ENCODE measurements at regions not wholly inside any gene's neighbourhood (a gene's known extent, or its start where the extent isn't known, plus 50 kb on each side); places are given as distances from the start of the nearest gene placed in this dataset.
"Not testable (repeated sequence)": the region's sequence is repeated elsewhere in the genome, so short reads cannot be mapped to it uniquely, and the experiment has no call there.

GRCh38 chr3:16687221-16687620, 82.0 kb upstream of the DAZL start:
- peaks cover 3% of the 10 kb centered on the region for H3K9me3 Mint-ChIP-seq
- POLR2A ChIA-PET = no interaction called here
- no peaks in the 10 kb centered on the region for H3K36me3 Mint-ChIP-seq (ENCODE audit: low read depth)
- no peak overlapping the region for H3K27ac Mint-ChIP-seq
- H3K4me3 Mint-ChIP-seq = no peak overlapping the region
- peaks cover 3% of the 10 kb centered on the region for H3K27me3 Mint-ChIP-seq
- no peak for DNase-seq
- CTCF ChIA-PET = interaction anchor here (1.1 kb wide), 1 partner anchor 11 kb away, joined by 3 read pairs; no protein-coding TSS in a partner anchor
- H3K4me1 Mint-ChIP-seq = no peaks in the 10 kb centered on the region

DNA sequence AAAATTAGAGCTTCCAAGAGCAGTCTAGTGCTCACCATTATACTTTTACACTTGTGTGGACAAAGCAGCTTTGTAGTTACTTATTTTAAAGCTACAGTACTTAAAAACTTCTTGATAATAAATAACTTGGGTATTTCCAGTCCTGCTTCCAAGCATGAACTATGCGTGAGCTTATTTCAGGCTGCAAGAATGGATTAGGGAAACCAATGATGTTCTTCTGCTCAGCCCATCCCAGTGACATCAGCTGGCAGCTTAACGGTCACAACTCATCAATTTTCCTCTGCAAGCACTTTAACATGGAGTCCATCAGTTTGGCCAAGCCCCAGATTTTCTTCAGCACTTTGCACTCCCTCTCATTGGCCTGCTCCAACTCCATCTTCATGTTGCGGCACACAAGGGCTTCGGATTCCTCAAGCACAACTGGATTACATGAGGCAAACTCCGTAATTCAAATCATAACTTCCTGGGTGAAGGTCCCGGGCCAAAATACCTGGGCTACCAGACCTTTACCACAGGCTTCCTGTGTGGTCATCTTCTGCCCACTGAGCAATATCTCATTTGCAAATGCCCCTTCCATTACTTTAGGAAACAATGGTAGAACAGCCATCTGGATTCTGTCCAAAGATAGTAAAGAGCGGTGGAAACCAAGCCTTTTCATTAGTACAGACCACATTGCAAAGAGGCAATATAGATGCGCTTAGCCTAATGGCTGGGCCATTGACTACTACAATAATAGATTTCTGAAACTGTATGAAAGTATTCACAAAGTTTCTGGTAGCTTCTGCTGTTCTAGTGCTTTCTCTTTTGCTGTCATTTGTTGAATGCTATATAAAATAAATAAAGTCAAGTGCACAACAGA, 87.5 kb upstream of the DAZL start:
- H3K9me3 Mint-ChIP-seq = peaks cover 3% of the 10 kb centered on the region
- H3K36me3 Mint-ChIP-seq (ENCODE audit: low read depth) = no peaks in the 10 kb centered on the region
- CTCF ChIA-PET = no interaction called here
- H3K27me3 Mint-ChIP-seq = peaks cover 7% of the 10 kb centered on the region
- no peak for DNase-seq
- no peaks in the 10 kb centered on the region for H3K4me1 Mint-ChIP-seq
- POLR2A ChIA-PET = no interaction called here
- no peak overlapping the region for H3K27ac Mint-ChIP-seq
- H3K4me3 Mint-ChIP-seq = no peak overlapping the region

- no peaks in the 10 kb centered on the region for H3K4me1 Mint-ChIP-seq
- H3K27me3 Mint-ChIP-seq = peaks cover 6% of the 10 kb centered on the region
- no peak for DNase-seq
- H3K27ac Mint-ChIP-seq = no peak overlapping the region
- H3K36me3 Mint-ChIP-seq (ENCODE audit: low read depth) = no peaks in the 10 kb centered on the region
- no peak overlapping the region for H3K4me3 Mint-ChIP-seq
- POLR2A ChIA-PET = no interaction called here
- CTCF ChIA-PET = no interaction called here
- H3K9me3 Mint-ChIP-seq = peaks cover 3% of the 10 kb centered on the region
Observed at GRCh38 chr3:16693820-16694219, 88.6 kb upstream of the DAZL start.

DNA sequence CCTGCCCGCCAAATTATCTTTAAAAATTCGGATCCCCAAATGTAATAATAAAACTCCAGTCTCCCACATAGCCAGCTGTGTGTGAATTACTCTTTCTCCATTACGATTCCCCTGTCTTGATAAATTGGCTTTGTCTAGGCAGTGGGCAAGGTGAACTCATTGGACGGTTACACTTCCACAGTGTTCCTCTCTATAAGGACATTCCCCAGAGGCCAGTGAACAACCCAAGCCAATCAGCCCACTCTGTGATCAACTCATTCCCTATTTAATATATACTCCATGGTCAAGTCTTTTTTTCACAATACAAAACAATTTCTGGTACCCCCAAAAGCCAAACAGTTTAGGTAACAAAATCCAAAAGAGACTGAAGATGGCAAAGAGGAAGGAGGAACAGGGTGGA, 90.5 kb upstream of the DAZL start:
- no peak for DNase-seq
- H3K27ac Mint-ChIP-seq = no peak overlapping the region
- peaks cover 3% of the 10 kb centered on the region for H3K9me3 Mint-ChIP-seq
- no peak overlapping the region for H3K4me3 Mint-ChIP-seq
- peaks cover 5% of the 10 kb centered on the region for H3K27me3 Mint-ChIP-seq
- H3K36me3 Mint-ChIP-seq (ENCODE audit: low read depth) = no peaks in the 10 kb centered on the region
- ChIA-PET CTCF (no interaction called here), POLR2A (no interaction called here)
- H3K4me1 Mint-ChIP-seq = no peaks in the 10 kb centered on the region

DNA sequence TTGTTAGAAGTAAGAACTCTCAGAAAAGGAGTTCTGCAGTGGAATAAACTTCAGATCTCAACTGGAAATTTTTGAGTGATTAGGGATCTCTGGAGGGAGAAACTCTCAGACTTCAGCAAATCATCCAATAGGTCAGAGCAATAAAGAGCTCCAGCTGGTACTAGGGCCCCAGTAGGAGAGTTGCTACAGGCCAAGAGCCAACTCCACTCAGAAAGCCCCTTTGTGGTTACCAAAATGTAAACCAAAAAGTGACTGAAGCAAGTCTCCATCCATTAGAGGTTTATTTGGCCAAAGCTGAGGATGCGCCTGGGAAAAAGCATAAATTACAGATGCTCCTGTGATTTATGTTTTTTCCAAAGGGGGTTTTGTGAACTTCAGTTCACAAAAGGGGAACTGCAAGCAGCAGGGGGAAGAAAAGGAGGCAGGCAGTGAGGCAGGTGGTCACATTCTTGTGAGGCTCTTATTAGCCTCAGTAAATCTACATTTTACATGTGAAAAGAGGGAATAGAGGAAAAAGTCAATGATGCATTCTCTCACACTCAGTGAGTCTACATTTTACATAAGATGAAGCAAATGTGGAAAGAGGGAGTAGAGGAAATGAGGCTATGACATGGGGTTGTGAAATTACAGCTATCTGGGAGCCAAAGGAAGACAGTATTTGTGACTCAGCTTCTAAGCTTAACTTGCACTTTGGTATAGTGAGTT, 92.4 kb upstream of the DAZL start:
- ChIA-PET POLR2A (no interaction called here), CTCF (interaction anchor here (0.6 kb wide), 1 partner anchor 10 kb away, joined by 3 read pairs; no protein-coding TSS in a partner anchor)
- Mint-ChIP-seq H3K27me3 (peaks cover 9% of the 10 kb centered on the region), H3K27ac (no peak overlapping the region), H3K9me3 (peaks cover 3% of the 10 kb centered on the region), H3K4me3 (no peak overlapping the region), H3K4me1 (no peaks in the 10 kb centered on the region), H3K36me3 (ENCODE audit: low read depth) (no peaks in the 10 kb centered on the region)
- DNase-seq = no peak

GRCh38 chr3:16700651-16701050, 95.4 kb upstream of the DAZL start:
- H3K27ac Mint-ChIP-seq = no peak overlapping the region
- peaks cover 7% of the 10 kb centered on the region for H3K27me3 Mint-ChIP-seq
- no peak for DNase-seq
- POLR2A ChIA-PET = no interaction called here
- H3K4me3 Mint-ChIP-seq = no peak overlapping the region
- H3K36me3 Mint-ChIP-seq (ENCODE audit: low read depth) = no peaks in the 10 kb centered on the region
- H3K4me1 Mint-ChIP-seq = no peaks in the 10 kb centered on the region
- CTCF ChIA-PET = no interaction called here
- no peaks in the 10 kb centered on the region for H3K9me3 Mint-ChIP-seq

DNA sequence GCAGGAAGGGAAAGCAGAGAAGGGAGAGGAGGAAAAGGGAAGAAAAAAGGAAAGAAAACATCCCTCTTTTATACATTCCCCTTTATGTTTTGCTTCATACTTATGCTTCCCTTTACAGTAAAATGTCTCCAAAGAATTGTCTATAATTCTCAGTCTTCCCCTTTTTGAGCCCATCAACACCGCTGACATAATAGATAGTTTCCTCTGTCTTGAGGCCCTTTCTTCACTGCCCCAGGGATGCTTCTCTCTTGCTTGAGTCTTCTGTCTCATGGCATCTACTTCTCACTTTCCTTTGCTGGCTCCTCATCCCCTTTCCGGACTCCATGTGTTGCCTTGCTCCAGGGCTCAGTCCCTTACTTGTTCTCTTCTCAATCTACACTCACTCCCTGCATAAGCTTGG, 99.7 kb upstream of the DAZL start:
- no peaks in the 10 kb centered on the region for H3K36me3 Mint-ChIP-seq (ENCODE audit: low read depth)
- no peaks in the 10 kb centered on the region for H3K9me3 Mint-ChIP-seq
- no peaks in the 10 kb centered on the region for H3K4me1 Mint-ChIP-seq
- DNase-seq = no peak
- POLR2A ChIA-PET = no interaction called here
- H3K27me3 Mint-ChIP-seq = peaks cover 5% of the 10 kb centered on the region
- no peak overlapping the region for H3K27ac Mint-ChIP-seq
- no peak overlapping the region for H3K4me3 Mint-ChIP-seq
- CTCF ChIA-PET = no interaction called here

- Mint-ChIP-seq H3K36me3 (ENCODE audit: low read depth) (no peaks in the 10 kb centered on the region), H3K4me3 (no peak overlapping the region), H3K4me1 (no peaks in the 10 kb centered on the region), H3K9me3 (no peaks in the 10 kb centered on the region), H3K27ac (no peak overlapping the region), H3K27me3 (peaks cover 20% of the 10 kb centered on the region)
- DNase-seq = no peak
- CTCF ChIA-PET = no interaction called here
- POLR2A ChIA-PET = no interaction called here
Observed at GRCh38 chr3:16707260-16707659, 102.0 kb upstream of the DAZL start.

- CTCF ChIA-PET = no interaction called here
- peaks cover 7% of the 10 kb centered on the region for H3K9me3 Mint-ChIP-seq
- no peak for DNase-seq
- peaks cover 23% of the 10 kb centered on the region for H3K27me3 Mint-ChIP-seq
- POLR2A ChIA-PET = no interaction called here
- no peak overlapping the region for H3K4me3 Mint-ChIP-seq
- no peak overlapping the region for H3K27ac Mint-ChIP-seq
- no peaks in the 10 kb centered on the region for H3K4me1 Mint-ChIP-seq
- no peaks in the 10 kb centered on the region for H3K36me3 Mint-ChIP-seq (ENCODE audit: low read depth)
Observed at GRCh38 chr3:16708285-16708684, 103.1 kb upstream of the DAZL start.

DNA sequence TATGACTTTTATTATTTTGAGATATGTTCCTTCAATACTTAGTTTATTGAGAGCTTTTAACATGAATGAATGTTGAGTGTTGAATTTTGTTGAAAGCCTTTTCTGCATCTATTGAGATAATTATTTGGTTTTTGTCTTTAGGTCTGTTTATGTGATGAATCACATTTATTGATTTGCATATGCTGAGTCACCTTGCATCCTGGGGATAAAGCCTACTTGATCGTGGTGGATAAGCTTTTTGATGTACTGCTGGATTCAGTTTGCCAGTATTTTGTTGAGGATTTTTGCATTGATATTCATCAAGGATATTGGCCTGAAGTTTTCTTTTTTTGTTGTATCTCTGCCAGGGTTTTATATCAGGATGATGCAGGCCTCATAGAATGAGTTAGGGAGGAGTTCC, 106.5 kb upstream of the DAZL start:
- H3K4me1 Mint-ChIP-seq; H3K9me3 Mint-ChIP-seq; H3K36me3 Mint-ChIP-seq (ENCODE audit: low read depth); CTCF ChIA-PET; H3K27ac Mint-ChIP-seq; POLR2A ChIA-PET; H3K4me3 Mint-ChIP-seq; DNase-seq: not testable (repeated sequence)
- H3K27me3 Mint-ChIP-seq = peaks cover 23% of the 10 kb centered on the region

DNA sequence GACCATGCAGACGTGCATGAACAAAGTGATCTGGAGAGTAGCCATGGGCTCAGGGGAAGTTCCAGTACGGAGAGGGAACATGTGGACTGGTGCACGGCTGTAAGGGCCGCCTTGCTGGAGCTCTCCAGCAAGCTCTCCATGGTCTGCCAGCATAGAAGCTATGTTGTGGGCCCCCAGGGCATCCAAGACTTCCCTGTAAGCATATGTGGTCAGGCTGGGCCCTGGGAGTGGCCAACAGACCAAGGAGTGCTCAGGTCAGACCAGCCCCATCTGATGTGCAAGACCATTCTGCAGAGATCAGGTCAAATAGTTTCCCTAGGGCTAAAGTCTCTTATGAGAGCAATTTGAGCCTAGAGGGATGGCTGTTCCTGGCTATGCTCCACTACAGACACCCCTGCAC, 110.1 kb upstream of the DAZL start:
- no peak overlapping the region for H3K27ac Mint-ChIP-seq
- CTCF ChIA-PET = interaction anchor here (1.4 kb wide), 1 partner anchor 9 kb away, joined by 3 read pairs; no protein-coding TSS in a partner anchor
- POLR2A ChIA-PET = no interaction called here
- peaks cover 22% of the 10 kb centered on the region for H3K27me3 Mint-ChIP-seq
- DNase-seq = no peak
- H3K9me3 Mint-ChIP-seq = peaks cover 10% of the 10 kb centered on the region
- no peak overlapping the region for H3K4me3 Mint-ChIP-seq
- peaks cover 2% of the 10 kb centered on the region for H3K36me3 Mint-ChIP-seq (ENCODE audit: low read depth)
- H3K4me1 Mint-ChIP-seq = no peaks in the 10 kb centered on the region

DNA sequence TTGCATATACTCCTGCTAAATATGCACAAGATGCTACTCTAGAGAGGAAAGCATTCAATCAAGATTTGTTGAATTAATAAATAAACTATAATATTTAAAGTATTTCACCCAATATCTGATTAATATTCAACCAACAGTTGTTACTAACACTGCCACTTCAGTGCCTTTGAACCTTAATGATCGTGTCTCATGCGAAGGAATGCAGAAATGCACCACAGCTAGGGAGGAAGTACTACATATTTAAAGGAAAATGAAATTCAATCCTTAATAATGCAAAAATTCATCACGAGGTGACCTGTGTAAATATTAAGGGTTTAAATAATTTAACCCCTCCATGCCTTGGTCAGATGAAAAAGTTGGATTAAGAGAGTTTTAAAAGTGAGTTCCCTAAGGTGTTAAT, 114.2 kb upstream of the DAZL start:
- H3K4me1 Mint-ChIP-seq = no peaks in the 10 kb centered on the region
- POLR2A ChIA-PET = no interaction called here
- H3K4me3 Mint-ChIP-seq = no peak overlapping the region
- no peaks in the 10 kb centered on the region for H3K36me3 Mint-ChIP-seq (ENCODE audit: low read depth)
- H3K27me3 Mint-ChIP-seq = no peaks in the 10 kb centered on the region
- CTCF ChIA-PET = no interaction called here
- no peak for DNase-seq
- peaks cover 2% of the 10 kb centered on the region for H3K9me3 Mint-ChIP-seq
- H3K27ac Mint-ChIP-seq = no peak overlapping the region

DNA sequence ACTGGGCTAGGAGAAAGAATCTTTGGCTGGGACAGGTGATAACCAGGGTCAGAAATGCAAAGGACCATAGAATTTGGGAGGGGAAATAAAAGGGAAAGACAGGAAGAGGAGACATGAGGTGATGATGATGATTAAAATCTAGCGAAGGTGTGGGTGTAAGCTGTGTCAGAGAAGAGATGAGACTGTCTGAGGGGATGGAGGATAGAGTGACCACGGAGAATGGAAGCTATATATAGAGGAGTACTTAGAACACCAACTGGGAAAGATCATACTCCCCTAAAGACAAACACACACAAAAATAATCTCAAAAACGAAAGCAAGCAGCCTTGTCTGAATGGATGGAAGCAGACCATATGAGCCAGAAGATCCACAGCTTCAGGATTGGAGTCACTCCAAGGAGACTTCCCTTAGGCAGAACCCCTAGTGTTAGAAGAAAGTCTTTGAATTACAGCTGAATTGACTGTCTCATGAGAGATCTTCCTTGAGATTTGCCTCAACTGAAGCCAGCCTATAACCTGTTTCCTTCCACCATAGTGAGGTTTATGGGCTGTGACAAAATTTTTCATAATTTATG, 115.2 kb upstream of the DAZL start:
- peaks cover 4% of the 10 kb centered on the region for H3K9me3 Mint-ChIP-seq
- CTCF ChIA-PET = no interaction called here
- H3K4me1 Mint-ChIP-seq = no peaks in the 10 kb centered on the region
- no peak overlapping the region for H3K27ac Mint-ChIP-seq
- no peak for DNase-seq
- no peaks in the 10 kb centered on the region for H3K36me3 Mint-ChIP-seq (ENCODE audit: low read depth)
- H3K27me3 Mint-ChIP-seq = no peaks in the 10 kb centered on the region
- no peak overlapping the region for H3K4me3 Mint-ChIP-seq
- POLR2A ChIA-PET = no interaction called here
